K562 (cell line): ENCODE measurements at regions not wholly inside any gene's neighbourhood (a gene's known extent, or its start where the extent isn't known, plus 50 kb on each side); places are given as distances from the start of the nearest gene placed in this dataset.

ENCODE experiments used
- ATAC-seq: fragments of 200-7000 bp; cut with Tn5 transposase; 3 replicates; pipeline ENCODE4 v1.9.1; 2020; ENCODE audit warnings: moderate library complexity
- BruUV-seq: library from RNA; stranded (reverse); fragments of 400-500 nt; replicated peaks from 2 replicates; lab custom pipeline; 2021; lab: Mats Ljungman, UMichigan
- CTCF ChIA-PET: fragments of 300-600 bp; formaldehyde crosslinking; extraction: SDS; loops from one replicate; lab custom pipeline; 2021; ENCODE audit warnings: low intra/inter-chr PET ratio; lab: Yijun Ruan, JAX
- POLR2A ChIA-PET: fragments of 300-600, 350-650 bp; sonication (Branson Sonifier 250); formaldehyde crosslinking; extraction: SDS; loops from one replicate; lab custom pipeline; 2021; ENCODE audit warnings: antibody characterized with exemption, inconsistent platforms; lab: Yijun Ruan, JAX
- DNase-seq, 4 experiments: peaks; one replicate each; pipeline versions ENCODE4 v3.0.0 to v3.0.0-alpha.2; 2011 to 2018; ENCODE audit warnings: low spot score in 3 of 4, mixed read lengths in 3 of 4; ENCODE audit errors: extremely low read depth in 1 of 4
- FAIRE-seq: peaks from 2 replicates; lab custom pipeline; 2011; peaks lifted over from hg19 to GRCh38; lab: Jason Lieb, UNC
- H2AFZ ChIP-seq: 2 replicates; pipeline ENCODE4 v1.6.0; 2011; ENCODE audit warnings: low read depth, low read length, control low read depth, inconsistent platforms
- H3K27ac ChIP-seq: fragments of 200-600 bp; 3 replicates; pipeline ENCODE4 v1.8.0; 2011; ENCODE audit warnings: low read depth, mild to moderate bottlenecking, control low read depth, inconsistent platforms, low read length, moderate library complexity, mixed read lengths; ENCODE audit errors: extremely low read depth
- H3K27me3 ChIP-seq, 2 experiments: fragments of 300-600 bp in 1 of 2; 2 replicates in 1 of 2; 3 replicates in 1 of 2; pipeline versions ENCODE4 v1.6.0 to v1.8.0; 2011; ENCODE audit warnings: inconsistent platforms in 2 of 2, low read length in 2 of 2, mild to moderate bottlenecking in 1 of 2, mixed read lengths in 1 of 2, moderate library complexity in 1 of 2; ENCODE audit not compliant: control insufficient read depth in 2 of 2, insufficient read depth in 2 of 2
- H3K36me3 ChIP-seq: fragments of 300-600 bp; 3 replicates; pipeline ENCODE4 v1.8.0; 2011; ENCODE audit warnings: mild to moderate bottlenecking, low read length, inconsistent platforms; ENCODE audit not compliant: control insufficient read depth, insufficient read depth
- H3K4me1 ChIP-seq, 2 experiments: fragments of 200-600 bp in 1 of 2; replicated peaks in 1 of 2; 2 replicates in 1 of 2; 3 replicates in 1 of 2; pipeline versions ENCODE4 v1.5.1 to v1.8.0; 2011; ENCODE audit warnings: inconsistent platforms in 2 of 2, low read length in 2 of 2, mild to moderate bottlenecking in 1 of 2, mixed read lengths in 1 of 2, moderate library complexity in 1 of 2; ENCODE audit not compliant: control insufficient read depth in 2 of 2, insufficient read depth in 2 of 2
- H3K4me2 ChIP-seq: 2 replicates; pipeline ENCODE4 v1.6.1; 2011; ENCODE audit warnings: low read length, control low read depth, inconsistent platforms, mixed read lengths; ENCODE audit not compliant: insufficient read depth
- H3K4me3 ChIP-seq: fragments of 200-600 bp; sonication (generic), shearing (Covaris generic); 2 replicates; pipeline ENCODE4 v1.5.1; 2016; ENCODE audit warnings: control low read depth, inconsistent platforms
- H3K79me2 ChIP-seq: fragments of 200-600 bp; 3 replicates; pipeline ENCODE4 v1.8.0; 2011; ENCODE audit warnings: low read length, inconsistent platforms; ENCODE audit not compliant: control insufficient read depth, insufficient read depth
- H3K9ac ChIP-seq, 2 experiments: 2 replicates each; pipeline versions ENCODE4 v1.6.0 to v1.6.1; 2011; ENCODE audit warnings: low read depth in 2 of 2, low read length in 2 of 2, control low read depth in 1 of 2, inconsistent platforms in 1 of 2, mild to moderate bottlenecking in 1 of 2, mixed read lengths in 1 of 2; ENCODE audit not compliant: insufficient read depth in 1 of 2
- H3K9me1 ChIP-seq: one replicate; pipeline ENCODE4 v1.6.0; 2011; ENCODE audit warnings: inconsistent platforms, mild to moderate bottlenecking, low read length, moderate library complexity; ENCODE audit not compliant: control insufficient read depth, insufficient read depth
- H3K9me3 ChIP-seq: replicated peaks from 2 replicates; pipeline ENCODE4 v1.5.1; 2011; ENCODE audit warnings: low read depth, low read length, inconsistent platforms; ENCODE audit not compliant: control insufficient read depth, insufficient read depth
- H4K20me1 ChIP-seq: replicated peaks from 2 replicates; pipeline ENCODE4 v1.6.1; 2011; ENCODE audit warnings: low read length, inconsistent platforms, mixed read lengths; ENCODE audit not compliant: control insufficient read depth, insufficient read depth
- CXXC5 ChIP-seq: fragments of 250-450 bp; sonication (Bioruptor Pico); IDR thresholded peaks from 2 replicates; pipeline ENCODE4 v1.8.0; 2022; ENCODE audit warnings: inconsistent platforms, mild to moderate bottlenecking, moderate library complexity
- GTF2B ChIP-seq: IDR thresholded peaks from 2 replicates; pipeline ENCODE4 v1.6.1; 2011; ENCODE audit not compliant: insufficient read length; ENCODE audit errors: extremely low read depth
- HEY1 ChIP-seq: fragments of 250-450 bp; sonication (Bioruptor Pico); IDR thresholded peaks from 2 replicates; pipeline ENCODE4 v1.5.0; 2020; ENCODE audit warnings: mild to moderate bottlenecking, moderate library complexity, borderline replicate concordance
- NELFE ChIP-seq: IDR thresholded peaks from 2 replicates; pipeline ENCODE4 v1.6.1; 2011; ENCODE audit warnings: mild to moderate bottlenecking; ENCODE audit not compliant: insufficient read depth, insufficient read length
- PPARD ChIP-seq: fragments of 250-450 bp; sonication (Bioruptor Pico); IDR thresholded peaks from 2 replicates; pipeline ENCODE4 v1.8.0; 2022; ENCODE audit warnings: inconsistent platforms, mild to moderate bottlenecking, moderate library complexity
- RBM14 ChIP-seq: fragments of 200-400 bp; formaldehyde crosslinking; IDR thresholded peaks from 2 replicates; pipeline ENCODE4 v1.6.1; 2018; ENCODE audit warnings: low read depth, mild to moderate bottlenecking, low read length, moderate library complexity, borderline replicate concordance; ENCODE audit not compliant: insufficient read depth
- SNAPC5 ChIP-seq: fragments of 250-450 bp; sonication (Bioruptor Pico); IDR thresholded peaks from 2 replicates; pipeline ENCODE4 v1.8.0; 2021; ENCODE audit warnings: moderate library complexity, mild to moderate bottlenecking, inconsistent platforms
- SRF ChIP-seq, 2 experiments: fragments of 250-450, 450-650 bp in 1 of 2; sonication (Bioruptor Pico) in 1 of 2; sonication (generic) in 1 of 2; formaldehyde crosslinking; IDR thresholded peaks; 2 replicates each; pipeline versions ENCODE4 v1.5.0 to v1.5.1; 2020 to 2022; ENCODE audit warnings: mild to moderate bottlenecking in 1 of 2, missing genetic modification reagents in 1 of 2
- XRCC4 ChIP-seq: IDR thresholded peaks from one replicate; pipeline ENCODE4 v1.6.1; 2011; ENCODE audit not compliant: insufficient read depth, insufficient read length; ENCODE audit errors: extremely low read depth
- ZC3H11A ChIP-seq: IDR thresholded peaks from 2 replicates; pipeline ENCODE4 v1.6.1; 2012; ENCODE audit warnings: low read depth, low read length, improper control_type of control experiment
- ZFPM2 ChIP-seq: fragments of 250-450 bp; sonication (Bioruptor Pico); IDR thresholded peaks from 2 replicates; pipeline ENCODE4 v1.5.1; 2022; ENCODE audit warnings: mild to moderate bottlenecking
- WGBS: fragments of 100-300 bp; shearing (Covaris generic); methylation state at CpG from one replicate; pipeline ENCODE4 v1.1.6; 2016; ENCODE audit warnings: low coverage, mixed read lengths; ENCODE audit not compliant: insufficient coverage; ENCODE audit errors: missing lambda C conversion rate; 5-methylcytosine and 5-hydroxymethylcytosine counted together
- in situ Hi-C: fragments of 300-500 bp; cut with MboI; formaldehyde crosslinking; loops from 4 replicates; pipeline ENCODE4 v1.15.0; 2018; ENCODE audit warnings: inconsistent platforms, mixed read lengths
- intact Hi-C: fragments of 100-400 bp; cut with micrococcal nuclease; formaldehyde crosslinking; loops from 2 replicates; pipeline ENCODE4 v1.14.2; 2022

DNA sequence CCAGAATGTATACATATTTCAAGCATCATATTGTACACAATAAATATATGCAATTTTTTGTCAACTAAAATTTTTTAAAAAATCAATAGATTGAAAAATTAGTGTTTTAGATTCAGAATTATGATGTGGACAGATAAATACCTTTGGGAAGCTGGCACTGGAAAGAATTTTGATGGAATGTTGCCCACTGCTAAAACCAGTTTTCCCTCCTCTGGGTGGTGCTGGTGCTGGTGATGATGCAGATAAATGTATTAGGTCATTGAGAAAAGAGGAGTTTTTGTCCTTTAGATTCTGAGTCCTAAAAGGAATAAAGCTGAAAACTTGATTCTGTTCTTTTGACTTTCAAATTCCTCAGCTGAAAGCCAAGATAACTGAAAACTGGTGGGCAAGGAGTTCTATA is 56.0 kb upstream of the SUCLG2 start:
- Histone ChIP-seq H3K4me3 (no peak overlapping the region), H3K27ac (no peak overlapping the region), H2AFZ (no peak overlapping the region), H3K79me2 (no peaks in the 10 kb centered on the region), H3K27me3 (no peaks in the 10 kb centered on the region), H3K4me1 (no peaks in the 10 kb centered on the region), H3K36me3 (no peaks in the 10 kb centered on the region), H3K4me2 (no peak overlapping the region), H3K9me3 (no peaks in the 10 kb centered on the region), H4K20me1 (no peaks in the 10 kb centered on the region), H3K9ac (no peak overlapping the region), H3K9me1 (no peaks in the 10 kb centered on the region)
- CTCF ChIA-PET, result no interaction called here
- intact Hi-C loops (no loop called here), in situ Hi-C loops (no loop called here)
- BruUV-seq, result no TSS peak
- POLR2A ChIA-PET, result no interaction called here
- TF ChIP-seq ZFPM2 (CRISPR knock-in tag) (no peak), ZC3H11A (no peak), XRCC4 (no peak)
- FAIRE-seq (no peak), DNase-seq (no peak), ATAC-seq (no peak)

GRCh38 chr3:67706934-67707333 is 52.5 kb upstream of the SUCLG2 start:
- TF ChIP-seq SNAPC5 (CRISPR knock-in tag) (no peak), GTF2B (no peak), RBM14 (no peak), SRF (CRISPR knock-in tag; IDR thresholded peaks at IDR 0.05) (no peak), HEY1 (CRISPR knock-in tag) (no peak), NELFE (no peak), PPARD (CRISPR knock-in tag) (no peak), XRCC4 (no peak), CXXC5 (CRISPR knock-in tag) (no peak)
- in situ Hi-C loops (no loop called here), intact Hi-C loops (no loop called here)
- no peaks in the 10 kb centered on the region for H3K36me3 ChIP-seq
- ChIA-PET POLR2A (no interaction called here), CTCF (no interaction called here)
- H4K20me1 ChIP-seq, result no peaks in the 10 kb centered on the region
- no peaks in the 10 kb centered on the region for H3K79me2 ChIP-seq
- no TSS peak for BruUV-seq
- DNase-seq (no peak), ATAC-seq (no peak), FAIRE-seq (no peak)
- H3K27ac ChIP-seq, result no peak overlapping the region
- no peaks in the 10 kb centered on the region for H3K9me1 ChIP-seq
- 2% methylated on average over 4 of the region's 4 CpGs for WGBS
- H2AFZ ChIP-seq, result no peak overlapping the region
- no peak overlapping the region for H3K4me3 ChIP-seq
- H3K4me1 ChIP-seq, result no peaks in the 10 kb centered on the region
- H3K9ac ChIP-seq, result no peak overlapping the region
- H3K9me3 ChIP-seq, result no peaks in the 10 kb centered on the region
- H3K4me2 ChIP-seq, result no peak overlapping the region
- no peaks in the 10 kb centered on the region; a peak in 1 of 5 replicates for H3K27me3 ChIP-seq
